Ovary (tissue), 7 donors: ENCODE measurements at regions not wholly inside any gene's neighbourhood (a gene's known extent, or its start where the extent isn't known, plus 50 kb on each side); places are given as distances from the start of the nearest gene placed in this dataset.

Experiments used
- DNase-seq, 5 donors: peaks; one replicate each; pipeline ENCODE4 v3.0.0-alpha.2; 2019 to 2020
- H3K27ac ChIP-seq, 2 donors: fragments of 200-600 bp; one replicate each; pipeline versions ENCODE4 v1.5.1 to v1.8.0; 2019 to 2022
- H3K27me3 ChIP-seq: fragments of 200-600 bp; one replicate; pipeline ENCODE4 v1.8.0; 2022
- H3K36me3 ChIP-seq: fragments of 200-600 bp; sonication (generic); one replicate; pipeline ENCODE4 v1.5.1; 2019
- H3K4me1 ChIP-seq: one replicate; pipeline ENCODE4 v1.8.1; 2013; ENCODE audit warnings: mild to moderate bottlenecking, moderate library complexity; ENCODE audit not compliant: insufficient read depth
- H3K4me3 ChIP-seq: fragments of 200-600 bp; sonication (generic); one replicate; pipeline ENCODE4 v1.5.1; 2017
- H3K9me3 ChIP-seq, 2 donors: fragments of 200-600 bp in 1 of 2; sonication (generic) in 1 of 2; one replicate each; pipeline versions ENCODE4 v1.5.1 to v1.8.1; 2013 to 2019; ENCODE audit warnings: mild to moderate bottlenecking in 1 of 2, moderate library complexity in 1 of 2
- CTCF ChIP-seq, 3 donors: fragments of 450-650 bp in 2 of 3; fragments of 200-600 bp in 1 of 3; IDR thresholded peaks; one replicate each; pipeline versions ENCODE4 v1.5.1 to v1.8.0; 2016 to 2022; ENCODE audit warnings: antibody characterized with exemption in 3 of 3, mild to moderate bottlenecking in 1 of 3
- EP300 ChIP-seq: sonication (generic); formaldehyde crosslinking; IDR thresholded peaks from one replicate; pipeline ENCODE4 v1.6.1; 2017; ENCODE audit warnings: antibody characterized with exemption
- POLR2A ChIP-seq: fragments of 450-650 bp; IDR thresholded peaks from one replicate; pipeline ENCODE4 v1.6.1; 2017; ENCODE audit warnings: antibody characterized with exemption, mild to moderate bottlenecking, moderate library complexity
- WGBS, 3 donors: extraction: QIAGEN DNeasy Blood & Tissue Kit in 1 of 3; methylation state at CpG; one replicate each; pipeline versions ENCODE4 v1.1.5 to v1.1.7; 2013 to 2017; 5-methylcytosine and 5-hydroxymethylcytosine counted together
- intact Hi-C, 4 donors: fragments of 100-400 bp; cut with DNase I; formaldehyde crosslinking; loops; one replicate each; pipeline versions ENCODE4 v1.11.0 to v1.15.1; 2022 to 2023
- donor health status: DM: no; HTN: no; CAD: no; lungs with moderate emphysema.
- donor health status: DM: no; HTN: no; CAD: no.
- donor health status: Bipolar disorder and iron deficiency.
- donor health status: DM: no; HTN: no; CAD: no.
- donor health status: DM: yes; HTN: yes; CAD: no.

GRCh38 chr6:164114051-164114450, 699.5 kb downstream of the QKI start:
- intact Hi-C loops = loop anchor here in 1 of 4 donors (5.0 kb wide), 1 partner anchor 782 kb away; no protein-coding TSS in a partner anchor
- no peak for TF ChIP-seq EP300
- no peak for TF ChIP-seq CTCF (IDR thresholded peaks at IDR 0.05)
- TF ChIP-seq POLR2A = no peak
- no peak overlapping the region for H3K4me3 ChIP-seq
- WGBS, 3 donors = 79 to 86% (median 82%) methylated on average over 4 of the region's 4 CpGs
- H3K27ac ChIP-seq = no peak overlapping the region
- no peaks in the 10 kb centered on the region for H3K27me3 ChIP-seq
- DNase-seq = no peak
- H3K36me3 ChIP-seq = no peaks in the 10 kb centered on the region
- no peaks in the 10 kb centered on the region for H3K9me3 ChIP-seq
- H3K4me1 ChIP-seq = no peaks in the 10 kb centered on the region

GRCh38 chr6:164113637-164114036, 699.1 kb downstream of the QKI start:
- no peak for DNase-seq
- Histone ChIP-seq H3K27me3 (no peaks in the 10 kb centered on the region), H3K27ac (no peak overlapping the region), H3K4me3 (no peak overlapping the region), H3K4me1 (no peaks in the 10 kb centered on the region), H3K36me3 (no peaks in the 10 kb centered on the region), H3K9me3 (no peaks in the 10 kb centered on the region)
- TF ChIP-seq CTCF (IDR thresholded peaks at IDR 0.05) (no peak), POLR2A (no peak), EP300 (no peak)
- WGBS, 3 donors = 69 to 84% (median 81%) methylated on average over 4 of the region's 4 CpGs
- intact Hi-C loops = loop anchor here in 1 of 4 donors (5.0 kb wide), 1 partner anchor 781 kb away; no protein-coding TSS in a partner anchor

- Histone ChIP-seq H3K27ac (no peak overlapping the region), H3K9me3 (no peaks in the 10 kb centered on the region), H3K4me3 (no peak overlapping the region), H3K36me3 (no peaks in the 10 kb centered on the region), H3K4me1 (no peaks in the 10 kb centered on the region), H3K27me3 (no peaks in the 10 kb centered on the region)
- TF ChIP-seq POLR2A (no peak), EP300 (no peak), CTCF (IDR thresholded peaks at IDR 0.05) (no peak)
- 30 to 37% (median 34%) methylated on average over 6 of the region's 6 CpGs for WGBS, 3 donors
- DNase-seq = no peak
- intact Hi-C loops = loop anchor here in 1 of 4 donors (5.0 kb wide), 1 partner anchor 777 kb away; no protein-coding TSS in a partner anchor
Measured at GRCh38 chr6:164109770-164110140, 695.2 kb downstream of the QKI start.

GRCh38 chr6:164108869-164109769, 694.6 kb downstream of the QKI start:
- 70 to 76% (median 73%) methylated on average over 20 of the region's 20 CpGs for WGBS, 3 donors
- Histone ChIP-seq H3K9me3 (no peaks in the 10 kb centered on the region), H3K36me3 (no peaks in the 10 kb centered on the region), H3K4me1 (no peaks in the 10 kb centered on the region), H3K27me3 (no peaks in the 10 kb centered on the region), H3K27ac (no peak overlapping the region), H3K4me3 (no peak overlapping the region)
- intact Hi-C loops = no loop called here
- no peak for TF ChIP-seq CTCF (IDR thresholded peaks at IDR 0.05)
- no peak for TF ChIP-seq EP300
- TF ChIP-seq POLR2A = no peak
- DNase-seq = peak in 1 of 5 donors; percentile 43
